H9 (cell line): ENCODE measurements at regions not wholly inside any gene's neighbourhood (a gene's known extent, or its start where the extent isn't known, plus 50 kb on each side); places are given as distances from the start of the nearest gene placed in this dataset.

ENCODE experiments used
- DNase-seq: peaks from one replicate; pipeline ENCODE4 v3.0.0-alpha.2; 2017
- H2AFZ ChIP-seq: one replicate; pipeline ENCODE4 v1.6.1; 2013; ENCODE audit warnings: mild to moderate bottlenecking, low read length, control low read depth, moderate library complexity
- H2AK5ac ChIP-seq: 2 replicates; pipeline ENCODE4 v1.6.1; 2013; ENCODE audit warnings: low read length, control low read depth, mixed read lengths; ENCODE audit not compliant: insufficient read length
- H2BK120ac ChIP-seq: one replicate; pipeline ENCODE4 v1.6.1; 2013; ENCODE audit warnings: low read depth, mild to moderate bottlenecking, low read length, control low read depth, inconsistent platforms; ENCODE audit not compliant: poor library complexity, severe bottlenecking
- H2BK12ac ChIP-seq: 2 replicates; pipeline ENCODE4 v1.6.1; 2013; ENCODE audit warnings: low read length, control low read depth, mixed read lengths, low read depth; ENCODE audit not compliant: insufficient read length
- H2BK15ac ChIP-seq: 2 replicates; pipeline ENCODE4 v1.6.1; 2013; ENCODE audit warnings: low read depth, low read length, control low read depth
- H2BK20ac ChIP-seq: one replicate; pipeline ENCODE4 v1.6.1; 2013; ENCODE audit warnings: low read depth, mild to moderate bottlenecking, low read length, control low read depth, inconsistent platforms; ENCODE audit not compliant: poor library complexity, severe bottlenecking
- H2BK5ac ChIP-seq: 2 replicates; pipeline ENCODE4 v1.6.1; 2013; ENCODE audit warnings: low read length, control low read depth, mixed read lengths; ENCODE audit not compliant: insufficient read length
- H3K14ac ChIP-seq: 2 replicates; pipeline ENCODE4 v1.6.1; 2013; ENCODE audit warnings: low read length, control low read depth; ENCODE audit not compliant: insufficient read depth
- H3K18ac ChIP-seq: 2 replicates; pipeline ENCODE4 v1.6.1; 2013; ENCODE audit warnings: low read depth, mild to moderate bottlenecking, mixed read lengths, low read length, control low read depth; ENCODE audit not compliant: insufficient read length
- H3K23ac ChIP-seq: 2 replicates; pipeline ENCODE4 v1.6.1; 2013; ENCODE audit warnings: low read length, control low read depth, mixed read lengths, low read depth; ENCODE audit not compliant: insufficient read length
- H3K23me2 ChIP-seq: 2 replicates; pipeline ENCODE4 v1.6.1; 2013; ENCODE audit warnings: low read depth, mild to moderate bottlenecking, mixed read lengths, low read length, control low read depth; ENCODE audit not compliant: insufficient read length, poor library complexity, severe bottlenecking
- H3K27ac ChIP-seq: 2 replicates; pipeline ENCODE4 v1.5.1; 2013; ENCODE audit warnings: low read length, control low read depth, mixed read lengths, low read depth; ENCODE audit not compliant: insufficient read length
- H3K27me3 ChIP-seq: 2 replicates; pipeline ENCODE4 v1.6.1; 2013; ENCODE audit warnings: low read length, control low read depth, inconsistent platforms; ENCODE audit not compliant: insufficient read depth
- H3K4ac ChIP-seq: 2 replicates; pipeline ENCODE4 v1.6.1; 2013; ENCODE audit warnings: low read depth, mild to moderate bottlenecking, control low read depth, inconsistent platforms, low read length, moderate library complexity
- H3K4me1 ChIP-seq: 2 replicates; pipeline ENCODE4 v1.6.1; 2013; ENCODE audit warnings: low read length, control low read depth, inconsistent platforms; ENCODE audit not compliant: insufficient read depth
- H3K4me2 ChIP-seq: 2 replicates; pipeline ENCODE4 v1.6.1; 2013; ENCODE audit warnings: low read length, control low read depth, mixed read lengths; ENCODE audit not compliant: insufficient read length, insufficient read depth
- H3K56ac ChIP-seq: 2 replicates; pipeline ENCODE4 v1.6.1; 2013; ENCODE audit warnings: low read depth, mild to moderate bottlenecking, mixed read lengths, low read length, control low read depth; ENCODE audit not compliant: insufficient read length
- H3K79me1 ChIP-seq: 2 replicates; pipeline ENCODE4 v1.6.1; 2013; ENCODE audit warnings: low read depth, mild to moderate bottlenecking, moderate library complexity, low read length, control low read depth, inconsistent platforms; ENCODE audit not compliant: insufficient read depth, poor library complexity, severe bottlenecking
- H3K79me2 ChIP-seq: 2 replicates; pipeline ENCODE4 v1.6.1; 2013; ENCODE audit warnings: low read length, control low read depth, inconsistent platforms; ENCODE audit not compliant: insufficient read depth
- H3K9ac ChIP-seq: 2 replicates; pipeline ENCODE4 v1.6.1; 2013; ENCODE audit warnings: low read length, control low read depth, mixed read lengths; ENCODE audit not compliant: insufficient read length; ENCODE audit errors: extremely low read depth
- H3K9me3 ChIP-seq: one replicate; pipeline ENCODE4 v1.6.1; 2013; ENCODE audit warnings: low read depth, low read length, inconsistent platforms; ENCODE audit not compliant: control insufficient read depth
- H3T11ph ChIP-seq: one replicate; pipeline ENCODE4 v1.6.1; 2013; ENCODE audit warnings: mild to moderate bottlenecking, low read length, control low read depth, inconsistent platforms
- H4K20me1 ChIP-seq: one replicate; pipeline ENCODE4 v1.6.1; 2013; ENCODE audit not compliant: control insufficient read depth, insufficient read length, insufficient read depth
- H4K5ac ChIP-seq: 2 replicates; pipeline ENCODE4 v1.6.1; 2013; ENCODE audit warnings: low read depth, mild to moderate bottlenecking, mixed read lengths, low read length, control low read depth; ENCODE audit not compliant: insufficient read length
- H4K8ac ChIP-seq: replicated peaks from 2 replicates; pipeline ENCODE4 v1.6.1; 2013; ENCODE audit warnings: low read length, control low read depth, mixed read lengths, low read depth; ENCODE audit not compliant: insufficient read length
- H4K91ac ChIP-seq: 2 replicates; pipeline ENCODE4 v1.6.1; 2013; ENCODE audit warnings: low read depth, mild to moderate bottlenecking, moderate library complexity, mixed read lengths, low read length, control low read depth; ENCODE audit not compliant: insufficient read length
- H3K27ac Mint-ChIP-seq, 3 experiments: 2 replicates in 2 of 3; 3 replicates in 1 of 3; pipeline ENCODE4 v1.8.0; 2020 to 2021; ENCODE audit warnings: mixed read lengths in 3 of 3, mild to moderate bottlenecking in 1 of 3, moderate library complexity in 1 of 3
- H3K27me3 Mint-ChIP-seq: 2 replicates; pipeline ENCODE4 v1.8.0; 2021; ENCODE audit warnings: low read depth, mild to moderate bottlenecking, moderate library complexity, mixed read lengths
- H3K36me3 Mint-ChIP-seq, 3 experiments: 2 replicates in 2 of 3; 3 replicates in 1 of 3; pipeline ENCODE4 v1.8.0; 2020 to 2021; ENCODE audit warnings: low read depth in 3 of 3, mixed read lengths in 3 of 3; ENCODE audit not compliant: insufficient read depth in 1 of 3
- H3K4me1 Mint-ChIP-seq, 2 experiments: 2 replicates each; pipeline ENCODE4 v1.8.0; 2020; ENCODE audit warnings: mixed read lengths in 2 of 2
- H3K4me3 Mint-ChIP-seq, 2 experiments: 2 replicates in 1 of 2; 3 replicates in 1 of 2; pipeline ENCODE4 v1.8.0; 2020 to 2021; ENCODE audit warnings: mild to moderate bottlenecking in 2 of 2, mixed read lengths in 2 of 2, moderate library complexity in 1 of 2
- H3K9me3 Mint-ChIP-seq, 2 experiments: 2 replicates in 1 of 2; 3 replicates in 1 of 2; pipeline ENCODE4 v1.8.0; 2020; ENCODE audit warnings: mild to moderate bottlenecking in 2 of 2, mixed read lengths in 2 of 2, moderate library complexity in 1 of 2
- CTCF ChIP-seq: fragments of 200-600 bp; sonication (generic); conservative IDR thresholded peaks from 3 replicates; pipeline ENCODE4 v1.8.0; 2021; ENCODE audit warnings: antibody characterized with exemption, mild to moderate bottlenecking

GRCh38 chr10:61302124-61302523 lies 151.1 kb downstream of the TMEM26 start:
- no peak overlapping the region for H3K23ac ChIP-seq
- no peaks in the 10 kb centered on the region for H3K9me3 ChIP-seq
- H3T11ph ChIP-seq: no peak overlapping the region
- H3K23me2 ChIP-seq: no peaks in the 10 kb centered on the region
- no peak overlapping the region for H2BK20ac ChIP-seq
- no peak overlapping the region for H4K8ac ChIP-seq
- no peak overlapping the region for H2AFZ ChIP-seq
- Mint-ChIP-seq H3K36me3 (peaks cover 0 to 10% (median 6%) of the 10 kb centered on the region in 3 experiments; a peak in 5 of 7 replicates), H3K4me3 (no peak overlapping the region), H3K27ac (no peak overlapping the region), H3K9me3 (peaks cover 4 to 9% of the 10 kb centered on the region in 2 experiments), H3K4me1 (peaks cover 4% of the 10 kb centered on the region in 2 experiments; a peak in 3 of 4 replicates), H3K27me3 (no peaks in the 10 kb centered on the region)
- H3K4me2 ChIP-seq: no peak overlapping the region
- no peak overlapping the region for H4K91ac ChIP-seq
- no peak overlapping the region for H3K27ac ChIP-seq
- H3K79me1 ChIP-seq: no peaks in the 10 kb centered on the region
- no peaks in the 10 kb centered on the region for H4K20me1 ChIP-seq
- H2AK5ac ChIP-seq: no peak overlapping the region
- no peak for TF ChIP-seq CTCF
- no peak overlapping the region for H2BK120ac ChIP-seq
- H3K14ac ChIP-seq: no peak overlapping the region
- no peak overlapping the region for H3K4ac ChIP-seq
- H2BK5ac ChIP-seq: no peak overlapping the region
- no peak for DNase-seq
- H4K5ac ChIP-seq: no peak overlapping the region
- H3K79me2 ChIP-seq: no peaks in the 10 kb centered on the region
- no peaks in the 10 kb centered on the region for H3K4me1 ChIP-seq
- no peak overlapping the region for H3K18ac ChIP-seq
- no peak overlapping the region for H2BK12ac ChIP-seq
- no peak overlapping the region for H3K56ac ChIP-seq
- no peak overlapping the region for H3K9ac ChIP-seq
- no peak overlapping the region for H2BK15ac ChIP-seq
- H3K27me3 ChIP-seq: no peaks in the 10 kb centered on the region
